ENCODE measurements at regions not wholly inside any gene's neighbourhood (a gene's known extent, or its start where the extent isn't known, plus 50 kb on each side); places are given as distances from the start of the nearest gene placed in this dataset.
"Not testable (repeated sequence)": the region's sequence is repeated elsewhere in the genome, so short reads cannot be mapped to it uniquely, and the experiment has no call there.

DNA sequence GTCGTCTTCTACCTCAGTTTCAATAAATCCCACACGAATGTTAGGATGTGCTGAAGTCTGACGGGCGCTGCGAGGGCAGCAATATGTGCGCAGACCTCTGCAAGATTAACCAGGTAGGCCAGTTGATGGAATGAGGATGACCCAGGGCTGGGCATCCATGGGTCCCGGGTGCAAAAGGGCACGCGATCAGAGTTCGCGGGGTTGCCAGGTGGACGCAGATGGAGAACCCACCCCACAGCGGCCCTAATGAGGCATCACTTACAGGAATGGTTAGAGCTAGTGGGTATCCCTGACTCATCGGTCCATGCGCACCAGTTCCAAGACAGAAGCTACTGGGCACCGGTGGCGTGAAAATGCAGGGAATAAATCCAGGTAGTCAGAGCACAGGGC lies 2116.0 kb downstream of the TP53TG3F start (continued):
- TF ChIP-seq ZNF148 (tag by site-specific recombination; IDR thresholded peaks at IDR 0.05; ENCODE audit: borderline replicate concordance), result no peak

DNA sequence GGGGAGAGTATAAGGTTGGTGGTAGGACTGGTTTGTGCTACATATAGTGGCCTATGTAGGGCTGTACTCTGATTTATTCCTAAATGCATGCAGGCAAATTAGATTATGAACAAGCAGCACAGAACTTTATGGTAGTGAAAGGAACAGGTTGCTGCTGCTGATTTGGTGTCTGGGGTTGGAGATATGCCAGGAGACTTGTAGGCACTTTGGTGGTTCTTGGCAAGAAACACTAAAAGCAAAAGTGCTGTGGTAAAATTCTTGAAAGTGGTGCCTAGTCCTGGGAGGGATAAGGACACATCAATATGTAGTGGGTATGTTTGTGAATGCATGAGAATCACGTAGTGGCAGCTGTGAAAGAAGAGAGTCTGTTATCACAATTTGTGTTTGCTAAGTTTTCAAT lies 2126.0 kb downstream of the TP53TG3F start:
- Histone ChIP-seq H3K27ac (ENCODE audit: extremely low read depth, low read depth, low read length) (no peak overlapping the region), H3K36me3 (ENCODE audit: control insufficient read depth in 2 of 2, insufficient read depth in 1 of 2, low read length in 2 of 2) (no peaks in the 10 kb centered on the region), H3K4me1 (ENCODE audit: control insufficient read depth, insufficient read depth, low read length) (no peaks in the 10 kb centered on the region), H3K9me3 (ENCODE audit: control insufficient read depth, insufficient read depth, low read depth, low read length) (no peaks in the 10 kb centered on the region), H3K4me3 (ENCODE audit: low read depth, low read length) (no peak overlapping the region)
- ChIA-PET CTCF (no interaction called here), POLR2A (no interaction called here)
- TF ChIP-seq ZXDB (tag by site-specific recombination; IDR thresholded peaks at IDR 0.05) (no peak), ZNF610 (tag by site-specific recombination; IDR thresholded peaks at IDR 0.05; ENCODE audit: borderline replicate concordance) (no peak)

- H3K4me1 ChIP-seq (ENCODE audit: control insufficient read depth, insufficient read depth, low read length); H3K27ac ChIP-seq (ENCODE audit: extremely low read depth, low read depth, low read length); H3K36me3 ChIP-seq (ENCODE audit: control insufficient read depth in 2 of 2, insufficient read depth in 1 of 2, low read length in 2 of 2); H3K9me3 ChIP-seq (ENCODE audit: control insufficient read depth, insufficient read depth, low read depth, low read length); POLR2A ChIA-PET; H3K4me3 ChIP-seq (ENCODE audit: low read depth, low read length): not testable (repeated sequence)
- CTCF ChIA-PET, result interaction anchor here (0.7 kb wide), 1 partner anchor 87 kb away, joined by 3 read pairs; no protein-coding TSS in a partner anchor
- TF ChIP-seq SETDB1 (IDR thresholded peaks at IDR 0.05; ENCODE audit: insufficient read length, low read length) (peak; percentile 63), ZNF654 (tag by site-specific recombination; IDR thresholded peaks at IDR 0.05; ENCODE audit: low read depth) (peak; percentile 45)
These were observed 2131.5 kb downstream of the TP53TG3F start for GRCh38 chr16:35590913-35591312.

DNA sequence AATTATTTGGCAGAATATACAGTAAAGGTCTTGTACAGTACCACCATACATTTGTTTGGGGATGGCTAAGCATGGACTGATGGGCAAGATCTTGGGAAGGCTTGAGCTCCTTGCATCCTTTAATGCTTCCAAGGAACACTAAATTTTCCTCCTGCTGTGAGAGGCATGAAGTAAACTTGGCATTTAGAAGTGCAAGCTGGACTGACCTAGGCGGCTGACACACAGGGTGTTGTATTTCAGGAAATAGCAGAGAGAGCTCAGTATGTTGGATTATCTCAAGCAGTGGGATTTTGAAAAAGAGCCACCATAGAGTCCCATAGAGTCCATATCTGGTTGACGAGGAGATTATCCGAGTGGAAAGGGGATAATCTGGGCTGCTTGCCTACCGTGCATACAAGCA lies 2137.1 kb downstream of the TP53TG3F start:
- Histone ChIP-seq H3K27ac (ENCODE audit: extremely low read depth, low read depth, low read length) (no peak overlapping the region), H3K36me3 (ENCODE audit: control insufficient read depth in 2 of 2, insufficient read depth in 1 of 2, low read length in 2 of 2) (no peaks in the 10 kb centered on the region), H3K4me1 (ENCODE audit: control insufficient read depth, insufficient read depth, low read length) (no peaks in the 10 kb centered on the region), H3K9me3 (ENCODE audit: control insufficient read depth, insufficient read depth, low read depth, low read length) (no peaks in the 10 kb centered on the region), H3K4me3 (ENCODE audit: low read depth, low read length) (no peak overlapping the region)
- ChIA-PET CTCF (no interaction called here), POLR2A (no interaction called here)
- TF ChIP-seq ZNF488 (tag by site-specific recombination; IDR thresholded peaks at IDR 0.05), result no peak
- TF ChIP-seq ZNF18 (tag by site-specific recombination; IDR thresholded peaks at IDR 0.05), result no peak
- no peak for TF ChIP-seq SCRT2 (tag by site-specific recombination; IDR thresholded peaks at IDR 0.05)
- TF ChIP-seq, protein P1, sequence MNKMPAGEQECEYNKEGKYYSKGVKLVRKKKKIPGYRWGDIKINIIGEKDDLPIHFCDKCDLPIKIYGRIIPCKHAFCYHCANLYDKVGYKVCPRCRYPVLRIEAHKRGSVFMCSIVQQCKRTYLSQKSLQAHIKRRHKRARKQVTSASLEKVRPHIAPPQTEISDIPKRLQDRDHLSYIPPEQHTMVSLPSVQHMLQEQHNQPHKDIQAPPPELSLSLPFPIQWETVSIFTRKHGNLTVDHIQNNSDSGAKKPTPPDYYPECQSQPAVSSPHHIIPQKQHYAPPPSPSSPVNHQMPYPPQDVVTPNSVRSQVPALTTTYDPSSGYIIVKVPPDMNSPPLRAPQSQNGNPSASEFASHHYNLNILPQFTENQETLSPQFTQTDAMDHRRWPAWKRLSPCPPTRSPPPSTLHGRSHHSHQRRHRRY (tag by site-specific recombination; IDR thresholded peaks at IDR 0.05), result no peak
- no peak for TF ChIP-seq ZBTB20 (tag by site-specific recombination; IDR thresholded peaks at IDR 0.05)
- no peak for TF ChIP-seq ZNF214 (tag by site-specific recombination; IDR thresholded peaks at IDR 0.05; ENCODE audit: borderline replicate concordance)
- TF ChIP-seq WT1 (tag by site-specific recombination; IDR thresholded peaks at IDR 0.05), result no peak
- TF ChIP-seq ZNF10 (tag by site-specific recombination; IDR thresholded peaks at IDR 0.05), result no peak
- no peak for TF ChIP-seq ZNF239 (tag by site-specific recombination; IDR thresholded peaks at IDR 0.05)
- TF ChIP-seq ZNF529 (tag by site-specific recombination; IDR thresholded peaks at IDR 0.05; ENCODE audit: insufficient replicate concordance), result no peak
- TF ChIP-seq, protein P2, sequence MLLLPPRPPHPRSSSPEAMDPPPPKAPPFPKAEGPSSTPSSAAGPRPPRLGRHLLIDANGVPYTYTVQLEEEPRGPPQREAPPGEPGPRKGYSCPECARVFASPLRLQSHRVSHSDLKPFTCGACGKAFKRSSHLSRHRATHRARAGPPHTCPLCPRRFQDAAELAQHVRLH (tag by site-specific recombination; IDR thresholded peaks at IDR 0.05), result no peak
- TF ChIP-seq, protein P3, sequence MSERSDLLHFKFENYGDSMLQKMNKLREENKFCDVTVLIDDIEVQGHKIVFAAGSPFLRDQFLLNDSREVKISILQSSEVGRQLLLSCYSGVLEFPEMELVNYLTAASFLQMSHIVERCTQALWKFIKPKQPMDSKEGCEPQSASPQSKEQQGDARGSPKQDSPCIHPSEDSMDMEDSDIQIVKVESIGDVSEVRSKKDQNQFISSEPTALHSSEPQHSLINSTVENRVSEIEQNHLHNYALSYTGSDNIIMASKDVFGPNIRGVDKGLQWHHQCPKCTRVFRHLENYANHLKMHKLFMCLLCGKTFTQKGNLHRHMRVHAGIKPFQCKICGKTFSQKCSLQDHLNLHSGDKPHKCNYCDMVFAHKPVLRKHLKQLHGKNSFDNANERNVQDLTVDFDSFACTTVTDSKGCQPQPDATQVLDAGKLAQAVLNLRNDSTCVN (tag by site-specific recombination; optimal IDR thresholded peaks at IDR 0.05), result no peak
- no peak for TF ChIP-seq ZNF473 (tag by site-specific recombination; IDR thresholded peaks at IDR 0.05)
- no peak for TF ChIP-seq ZNF677 (tag by site-specific recombination; IDR thresholded peaks at IDR 0.05)
- no peak for TF ChIP-seq ZNF174 (tag by site-specific recombination; IDR thresholded peaks at IDR 0.05)
- TF ChIP-seq YY1 (tag by site-specific recombination; IDR thresholded peaks at IDR 0.05), result no peak
